ENCODE measurements at regions not wholly inside any gene's neighbourhood (a gene's known extent, or its start where the extent isn't known, plus 50 kb on each side); places are given as distances from the start of the nearest gene placed in this dataset.
"Not testable (repeated sequence)": the region's sequence is repeated elsewhere in the genome, so short reads cannot be mapped to it uniquely, and the experiment has no call there.

DNA sequence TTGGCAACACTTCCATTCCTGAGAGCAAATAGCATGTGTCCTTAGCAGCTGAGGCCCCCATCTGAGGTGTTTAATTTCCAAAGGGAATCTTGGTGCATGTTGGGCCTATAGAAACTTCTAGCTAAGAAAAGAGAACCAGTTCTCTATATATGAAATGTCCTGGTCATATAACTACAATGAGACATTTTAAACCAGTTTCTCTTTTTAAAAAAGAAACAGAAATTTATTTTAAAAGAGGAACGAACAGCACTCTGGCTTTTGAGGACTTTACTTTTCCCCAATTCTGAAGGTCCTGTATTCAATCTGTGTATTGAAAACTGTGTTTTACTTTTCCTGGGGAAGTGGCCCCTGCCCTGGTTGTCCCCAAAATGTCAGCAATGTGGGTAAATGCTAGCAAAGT is 94.0 kb upstream of the FOXN2 start:
- DNase-seq (ENCODE audit: low read depth): no peak

DNA sequence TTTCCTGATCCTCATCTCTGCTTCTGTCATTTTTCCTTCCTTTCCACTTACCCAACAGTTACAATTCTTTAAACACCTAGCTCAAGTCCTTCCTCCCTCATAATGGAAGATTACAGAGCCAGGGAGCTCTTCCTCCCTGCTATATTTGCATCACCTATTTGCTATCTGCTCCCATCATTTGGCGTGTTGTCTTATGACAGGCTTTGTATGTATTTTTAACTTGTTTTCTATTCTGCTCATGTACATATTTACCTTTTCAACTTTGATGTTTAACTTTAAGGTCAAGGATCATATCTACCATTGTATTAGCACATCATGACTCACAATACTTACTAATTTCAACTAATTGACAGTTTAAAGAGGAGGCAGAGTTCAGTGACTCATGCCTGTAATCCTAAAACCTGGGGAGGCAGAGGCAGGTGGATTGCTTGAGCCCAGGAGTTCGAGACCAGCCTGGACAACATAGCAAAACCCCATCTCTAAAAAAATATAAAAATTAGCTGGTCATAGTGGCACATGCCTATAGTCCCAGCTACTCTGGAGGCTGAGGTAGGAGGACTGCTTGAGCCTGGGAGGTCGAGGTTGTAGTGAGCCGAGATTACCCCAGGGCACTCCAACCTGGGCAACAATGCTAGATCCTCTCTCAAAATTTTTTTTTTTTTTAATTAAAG is 92.5 kb upstream of the FOXN2 start:
- DNase-seq (ENCODE audit: low read depth): no peak

DNA sequence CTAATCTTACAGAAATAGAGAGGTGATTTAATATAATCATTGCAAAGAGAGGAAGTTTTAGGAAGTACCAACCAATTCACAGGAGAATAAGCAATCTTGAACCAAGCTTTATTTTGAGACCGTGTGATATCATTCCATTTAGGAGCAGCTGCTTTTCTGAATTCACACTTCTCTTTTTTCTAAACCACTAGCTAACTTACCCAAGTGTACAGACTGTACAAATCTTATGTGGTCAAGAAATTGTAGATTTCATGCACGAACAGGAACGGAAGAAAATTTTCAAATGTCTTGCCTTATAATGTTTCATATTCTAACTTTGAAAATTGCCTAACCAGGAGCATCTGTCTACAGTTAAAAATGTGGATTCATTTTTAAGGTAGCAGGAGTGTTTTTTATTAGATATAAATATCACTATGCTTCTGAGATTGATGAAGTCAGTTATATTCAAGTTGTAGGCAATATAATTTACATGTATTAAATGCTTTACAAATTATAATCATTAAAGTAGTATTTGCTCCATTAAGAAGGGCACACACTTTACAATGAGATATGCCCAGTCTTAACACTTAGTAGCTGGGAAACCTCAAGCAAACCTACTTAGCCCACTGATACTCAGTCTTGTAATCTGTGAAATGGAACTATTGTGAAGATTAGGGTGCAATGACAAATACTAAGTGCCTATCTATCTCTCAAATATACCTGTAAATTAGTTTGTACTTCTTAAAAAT is 86.7 kb upstream of the FOXN2 start:
- DNase-seq (ENCODE audit: low read depth): no peak

DNA sequence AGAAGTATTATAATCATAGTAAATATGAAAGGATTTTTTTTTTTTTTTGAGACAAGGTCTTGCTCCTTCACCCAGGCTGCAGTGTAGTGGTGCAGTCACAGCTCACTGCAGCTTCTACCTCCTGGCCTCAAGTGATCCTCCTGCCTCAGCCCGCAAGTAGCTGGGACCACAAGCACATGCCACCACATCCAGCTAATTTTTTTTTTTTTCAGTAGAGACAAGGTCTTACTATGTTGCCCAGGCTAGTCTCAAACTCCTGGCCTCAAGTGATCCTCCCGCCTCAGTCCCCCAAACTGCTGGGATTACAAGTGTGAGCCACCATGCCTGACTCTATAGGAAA is 86.2 kb upstream of the FOXN2 start:
- no peak for DNase-seq (ENCODE audit: low read depth)

DNA sequence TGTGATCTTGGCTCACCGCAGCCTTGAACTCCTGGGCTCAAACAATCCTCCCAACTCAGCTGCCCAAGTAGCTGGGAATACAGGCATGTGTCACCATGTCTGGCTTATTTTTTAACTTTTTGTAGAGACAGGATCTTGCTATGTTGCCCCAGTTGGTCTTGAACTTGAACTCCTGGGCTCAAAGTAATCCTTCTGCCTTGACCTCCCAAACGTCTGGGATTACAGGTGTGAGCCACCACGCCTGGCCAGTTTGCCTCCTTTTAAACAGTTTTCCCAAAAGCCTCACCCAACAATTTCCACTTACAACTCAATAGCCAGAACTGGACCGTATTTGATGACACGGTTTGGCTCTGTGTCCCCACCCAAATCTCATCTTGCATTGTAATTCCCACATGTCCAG is 85.4 kb upstream of the FOXN2 start:
- DNase-seq (ENCODE audit: low read depth): no peak

DNA sequence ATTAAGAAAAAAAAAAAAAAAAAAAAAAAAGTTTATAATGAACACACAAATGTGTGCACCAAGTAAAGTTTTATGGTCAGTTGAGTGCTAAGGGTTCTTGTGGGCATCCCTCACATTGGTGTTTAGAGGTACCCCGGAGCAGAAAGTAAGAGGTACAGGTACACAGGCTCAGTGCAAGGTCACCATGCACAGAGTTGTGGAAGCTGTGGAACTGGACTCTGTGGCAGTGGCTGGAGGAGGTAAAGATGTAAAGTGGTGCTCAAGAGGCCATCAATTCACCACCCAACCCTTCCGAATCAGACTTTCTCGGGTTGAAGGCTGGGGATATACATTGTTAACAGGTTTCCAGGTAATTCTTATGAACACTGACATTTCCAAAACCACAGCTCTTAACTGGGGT is 83.6 kb upstream of the FOXN2 start:
- DNase-seq (ENCODE audit: low read depth): no peak

DNA sequence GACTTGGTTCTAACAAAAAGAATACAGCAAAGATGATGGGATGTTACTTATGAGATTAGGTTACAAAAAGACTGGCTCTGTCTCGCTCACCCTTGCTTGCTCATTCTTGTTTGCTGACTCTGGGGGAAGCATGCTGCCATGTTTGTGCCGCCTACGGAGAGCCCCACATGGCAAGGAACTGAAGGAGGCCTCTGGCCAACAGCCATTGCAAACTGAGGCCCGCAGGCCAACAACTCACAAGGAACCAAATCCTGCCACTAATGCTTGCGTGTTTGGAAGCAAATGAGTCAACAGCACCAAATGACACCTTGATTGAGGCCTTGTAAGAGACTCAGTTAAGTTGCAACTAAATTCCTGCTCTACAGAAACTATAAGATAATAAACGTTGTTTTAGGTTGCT is 82.1 kb upstream of the FOXN2 start:
- no peak for DNase-seq (ENCODE audit: low read depth)

DNA sequence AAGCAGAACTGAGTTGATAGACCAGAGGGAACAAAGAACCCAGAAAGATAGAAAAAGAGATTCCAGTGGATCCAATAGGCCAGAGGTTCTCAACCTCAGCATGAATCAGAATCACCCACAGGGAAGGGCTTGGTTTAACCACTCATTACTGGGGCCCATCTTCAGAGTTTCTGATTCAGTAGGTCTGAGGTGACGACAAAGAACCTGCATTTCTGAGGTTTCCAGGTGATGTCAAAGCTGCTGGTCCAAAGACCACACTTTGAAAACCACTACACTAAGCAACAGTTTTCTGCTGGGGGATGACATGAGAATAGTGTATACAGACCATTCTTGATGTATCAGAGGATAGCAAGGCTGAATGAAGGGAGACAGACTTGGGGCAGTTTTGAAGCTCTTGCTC is 81.5 kb upstream of the FOXN2 start:
- DNase-seq (ENCODE audit: low read depth): no peak

DNA sequence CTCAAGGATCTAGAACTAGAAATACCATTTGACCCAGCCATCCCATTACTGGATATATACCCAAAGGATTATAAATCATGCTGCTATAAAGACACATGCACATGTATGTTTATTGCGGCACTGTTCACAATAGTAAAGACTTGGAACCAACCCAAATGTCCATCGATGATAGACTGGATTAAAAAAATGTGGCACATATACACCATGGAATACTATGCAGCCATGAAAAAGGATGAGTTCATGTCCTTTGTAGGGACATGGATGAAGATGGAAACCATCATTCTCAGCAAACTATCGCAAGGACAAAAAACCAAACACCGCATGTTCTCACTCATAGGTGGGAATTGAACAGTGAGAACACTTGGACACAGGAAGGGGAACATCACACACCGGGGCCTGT is 80.7 kb upstream of the FOXN2 start:
- not testable (repeated sequence) for DNase-seq (ENCODE audit: low read depth)

DNA sequence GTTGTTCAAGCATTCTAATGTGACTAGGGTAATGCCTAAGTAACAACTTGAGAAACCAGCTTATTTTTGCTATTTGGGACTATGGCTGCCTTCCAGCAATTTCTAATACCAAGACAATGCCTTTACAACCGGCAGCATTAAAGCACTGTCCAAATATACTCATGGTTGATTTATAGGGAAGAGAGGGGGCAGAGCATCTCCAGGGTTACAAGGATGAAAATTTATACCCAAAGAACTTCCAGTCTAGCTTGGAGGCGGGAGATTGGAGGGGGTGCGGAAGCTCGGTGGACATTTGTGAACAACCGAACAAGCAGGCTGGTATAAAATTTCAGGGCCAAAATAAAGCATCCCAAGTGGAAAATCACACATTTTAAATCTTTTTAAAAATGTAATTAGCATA is 79.4 kb upstream of the FOXN2 start:
- no peak for DNase-seq (ENCODE audit: low read depth)

DNA sequence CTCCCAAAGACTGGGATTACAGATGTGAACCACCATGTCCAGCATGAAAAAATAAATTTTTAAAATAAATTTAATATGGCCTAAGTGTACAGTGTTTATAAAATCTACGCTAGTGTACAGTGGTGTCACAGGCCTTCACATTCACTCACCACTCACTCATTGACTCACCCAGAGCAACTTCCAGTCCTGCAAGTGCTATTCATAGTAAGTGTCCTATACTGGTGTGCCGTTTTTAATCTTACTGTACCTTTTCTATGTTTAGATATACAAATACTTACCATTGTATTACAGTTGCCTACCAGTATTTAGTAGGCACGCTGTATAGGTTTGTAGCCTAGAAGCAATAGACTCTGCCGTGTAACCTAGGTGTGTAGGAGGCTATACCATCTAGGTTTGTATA is 76.1 kb upstream of the FOXN2 start:
- DNase-seq (ENCODE audit: low read depth): no peak

DNA sequence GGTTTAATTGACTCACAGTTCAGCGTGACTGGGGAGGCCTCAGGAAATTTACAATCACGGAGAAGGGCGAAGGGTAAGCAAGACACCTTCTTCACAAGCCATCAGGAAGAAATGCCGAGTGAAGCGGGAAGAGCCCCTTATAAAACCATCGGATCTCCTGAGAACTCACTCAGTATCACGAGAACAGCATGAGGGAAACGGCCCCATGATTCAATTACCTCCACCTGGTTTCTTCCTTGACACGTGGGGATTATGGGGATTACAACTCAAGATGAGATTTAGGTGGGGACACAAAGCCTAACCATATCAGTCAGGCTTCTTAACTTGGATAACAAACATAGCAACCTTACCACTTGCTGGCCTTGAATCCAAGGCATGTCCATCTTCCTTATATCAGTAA is 73.6 kb upstream of the FOXN2 start:
- DNase-seq (ENCODE audit: low read depth): no peak

DNA sequence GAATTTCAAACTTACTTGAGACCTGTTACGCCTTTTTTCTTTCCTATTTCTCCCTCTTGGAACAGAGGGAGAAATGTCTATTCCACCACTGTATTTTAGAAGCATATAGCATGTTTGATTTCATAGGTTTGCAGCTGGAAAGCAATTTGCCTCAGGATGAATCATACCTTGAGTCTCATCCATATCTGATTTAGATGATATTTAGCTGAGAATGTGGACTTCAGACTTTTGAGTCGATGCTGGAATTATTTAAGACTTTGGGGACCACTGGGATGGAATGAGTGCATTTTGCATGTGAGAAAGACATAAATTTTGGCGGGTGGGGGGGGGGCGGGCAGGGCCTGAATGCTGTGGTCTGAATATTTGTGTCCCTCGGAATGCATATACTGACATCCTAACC is 67.3 kb upstream of the FOXN2 start:
- DNase-seq (ENCODE audit: low read depth): no peak

DNA sequence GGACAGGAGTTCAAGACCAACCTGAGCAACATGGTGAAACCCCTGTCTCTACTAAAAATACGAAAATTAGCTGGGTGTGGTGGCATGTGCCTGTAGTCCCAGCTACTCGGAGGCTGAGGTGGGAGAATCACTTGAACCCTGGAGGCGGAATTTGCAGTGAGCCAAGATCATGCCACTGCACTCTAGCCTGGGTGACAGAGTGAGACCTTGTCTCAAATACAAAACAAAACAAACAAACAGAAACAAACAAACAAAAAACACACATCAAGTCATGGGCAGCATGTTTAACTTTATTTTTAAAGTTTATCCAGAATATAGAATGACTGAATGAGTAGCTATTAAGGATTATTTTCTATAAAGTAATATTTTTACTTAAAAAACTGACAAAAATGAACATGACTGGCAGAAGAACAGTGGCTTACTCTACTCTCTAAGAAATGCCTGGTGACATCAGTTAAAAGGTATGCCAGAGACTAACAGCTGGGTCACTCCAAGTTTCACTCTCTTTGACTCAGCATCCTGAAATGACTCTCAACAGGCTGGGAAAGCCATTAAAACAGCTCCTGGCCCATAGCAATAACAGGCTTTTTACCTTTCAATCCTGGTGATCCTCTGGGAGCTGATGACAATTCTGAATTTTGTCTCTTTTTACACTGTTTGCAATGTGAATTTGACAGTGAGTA is 66.1 kb upstream of the FOXN2 start:
- DNase-seq (ENCODE audit: low read depth): peak; percentile 83

DNA sequence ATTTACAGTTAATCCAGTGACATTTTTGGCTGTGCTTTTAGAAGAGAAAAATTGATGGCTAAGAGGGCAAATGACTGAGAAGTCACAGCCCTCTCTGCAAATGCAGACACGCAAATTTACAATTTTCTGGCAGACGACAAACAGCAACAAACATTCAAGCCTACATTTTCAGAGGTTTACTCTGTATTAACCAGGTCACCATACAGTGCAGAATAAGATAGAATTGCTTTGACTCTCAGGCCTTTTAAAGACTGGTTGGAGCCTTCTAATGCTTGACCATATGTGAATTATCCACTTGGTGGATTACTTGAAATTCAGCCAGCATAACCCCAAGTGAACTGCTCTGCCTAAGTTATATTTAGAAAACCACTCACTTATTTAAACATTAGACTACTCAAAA is 65.5 kb upstream of the FOXN2 start:
- peak; percentile 43 for DNase-seq (ENCODE audit: low read depth)

DNA sequence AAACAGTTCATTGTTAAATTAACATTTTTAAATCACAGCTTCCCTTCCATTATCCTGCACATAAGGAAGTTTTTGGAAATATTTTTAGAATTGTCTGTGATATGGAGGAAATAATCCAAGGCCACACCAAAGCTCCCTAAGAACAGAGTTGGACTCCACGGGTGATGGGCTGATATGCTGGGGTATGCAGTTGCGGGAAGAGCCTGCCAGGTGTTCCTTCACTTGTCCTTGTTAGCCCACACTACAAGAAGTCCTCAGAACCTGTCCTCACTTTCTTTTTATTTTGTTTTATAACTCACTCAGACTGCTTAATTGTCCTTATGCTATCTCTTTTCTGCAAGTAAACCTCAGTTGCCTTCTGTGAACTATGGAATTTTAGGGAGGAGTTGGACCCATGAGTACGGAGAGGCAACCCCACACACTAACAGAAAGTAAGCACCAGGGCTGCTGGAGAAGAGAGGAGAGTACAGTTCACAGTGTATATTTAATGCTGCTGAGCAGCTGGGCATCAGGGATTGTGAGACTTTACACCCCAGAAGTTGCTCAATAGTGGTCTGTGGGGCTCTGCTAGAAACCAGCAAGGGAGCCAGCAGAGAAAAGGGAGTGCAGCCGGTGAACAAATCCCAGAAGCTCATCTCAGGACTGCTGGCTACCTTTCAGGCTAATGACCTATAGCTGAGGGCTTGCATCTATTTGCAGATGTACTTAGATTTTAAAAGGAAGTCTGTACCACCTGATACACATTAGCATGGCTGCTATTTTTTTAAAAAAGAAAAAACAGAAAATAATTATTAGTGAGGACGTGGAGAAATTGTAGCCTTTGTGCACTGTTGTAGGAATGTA is 64.6 kb upstream of the FOXN2 start:
- DNase-seq (ENCODE audit: low read depth): no peak

DNA sequence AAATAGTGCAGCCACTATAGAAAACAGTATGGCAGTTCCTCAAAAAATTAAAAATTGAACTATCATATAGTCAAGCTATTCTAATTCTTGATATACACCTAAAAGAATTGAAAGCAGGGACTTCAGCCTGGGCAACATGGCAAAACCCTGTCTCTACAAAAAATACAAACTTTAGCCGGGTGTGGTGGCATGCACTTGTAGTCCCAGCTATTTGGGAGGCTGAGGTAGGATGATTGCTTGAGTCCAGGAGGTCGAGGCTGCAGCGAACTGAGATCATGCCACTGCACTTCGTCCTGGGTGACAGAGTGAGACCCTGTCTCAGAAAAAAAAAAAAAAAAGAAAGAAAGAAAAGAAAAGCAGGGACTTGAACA is 64.0 kb upstream of the FOXN2 start:
- no peak for DNase-seq (ENCODE audit: low read depth)

DNA sequence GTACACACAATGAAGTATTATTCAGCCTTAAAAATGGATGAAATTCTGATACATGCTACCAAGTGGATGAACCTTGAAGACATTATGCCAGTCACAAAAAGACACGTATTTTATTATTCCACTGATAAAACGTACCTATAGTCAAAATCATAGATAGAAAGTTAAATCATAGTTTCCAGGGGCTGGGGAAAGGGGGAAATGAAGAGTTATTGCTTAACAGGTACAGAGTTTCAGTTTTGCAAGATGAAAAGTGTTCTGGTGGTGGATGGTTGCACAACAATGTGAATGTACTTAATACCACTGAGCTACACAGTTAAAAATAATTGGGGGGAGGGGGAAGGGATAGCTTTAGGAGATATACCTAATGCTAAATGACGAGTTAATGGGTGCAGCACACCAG is 63.5 kb upstream of the FOXN2 start:
- no peak for DNase-seq (ENCODE audit: low read depth)

DNA sequence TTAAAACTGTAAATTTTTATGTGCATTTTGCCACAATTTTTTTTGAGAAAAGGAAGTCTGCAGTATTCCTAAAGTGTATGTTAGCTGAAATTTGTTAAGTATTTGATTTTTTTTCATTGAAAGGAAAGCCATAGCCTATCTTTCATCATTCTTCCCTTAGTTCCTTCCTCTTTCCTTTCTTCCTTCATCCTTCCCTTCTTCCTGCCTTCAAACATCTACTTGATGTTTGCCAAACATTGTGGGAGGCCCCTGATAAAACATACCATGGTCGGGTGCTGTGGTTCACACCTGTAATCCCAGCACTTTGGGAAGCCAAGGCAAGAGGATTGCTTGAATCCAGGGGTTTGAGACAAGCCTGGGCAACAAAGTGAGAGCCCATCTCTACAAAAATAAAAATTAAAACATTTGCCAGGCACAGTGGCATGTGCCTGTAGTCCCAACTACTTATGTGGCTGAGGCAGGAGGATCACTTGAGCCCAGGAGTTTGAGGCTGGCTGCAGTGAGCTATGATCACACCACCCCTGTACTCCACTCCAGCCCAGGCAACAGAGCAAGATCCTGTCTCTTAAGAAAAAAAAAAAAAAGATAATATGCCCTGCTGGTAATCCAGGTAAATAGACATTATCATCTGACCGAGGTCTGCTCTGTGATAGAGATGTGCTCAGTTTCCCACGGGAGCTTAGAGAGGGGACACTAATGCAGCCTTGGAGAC is 62.9 kb upstream of the FOXN2 start:
- no peak for DNase-seq (ENCODE audit: low read depth)

DNA sequence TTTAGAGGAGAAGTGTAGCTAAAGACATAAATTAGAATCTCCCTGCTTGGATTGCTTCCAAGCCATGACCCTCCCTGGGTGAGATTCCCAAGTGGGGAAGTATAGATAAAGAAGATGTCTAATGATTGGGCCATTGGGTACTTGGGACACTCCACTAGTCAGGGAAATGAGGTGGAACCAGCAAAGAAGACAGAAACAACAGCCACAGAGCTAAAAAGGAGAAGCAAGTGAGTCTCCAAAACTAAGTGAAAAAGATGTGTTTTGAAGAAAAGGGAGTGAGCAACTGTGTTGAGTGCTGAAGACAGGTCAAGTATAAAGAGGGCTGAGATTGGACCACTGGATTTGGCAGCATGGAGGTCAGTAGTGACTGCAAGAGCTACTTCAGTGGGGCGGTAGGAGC is 61.2 kb upstream of the FOXN2 start:
- DNase-seq (ENCODE audit: low read depth): no peak

DNA sequence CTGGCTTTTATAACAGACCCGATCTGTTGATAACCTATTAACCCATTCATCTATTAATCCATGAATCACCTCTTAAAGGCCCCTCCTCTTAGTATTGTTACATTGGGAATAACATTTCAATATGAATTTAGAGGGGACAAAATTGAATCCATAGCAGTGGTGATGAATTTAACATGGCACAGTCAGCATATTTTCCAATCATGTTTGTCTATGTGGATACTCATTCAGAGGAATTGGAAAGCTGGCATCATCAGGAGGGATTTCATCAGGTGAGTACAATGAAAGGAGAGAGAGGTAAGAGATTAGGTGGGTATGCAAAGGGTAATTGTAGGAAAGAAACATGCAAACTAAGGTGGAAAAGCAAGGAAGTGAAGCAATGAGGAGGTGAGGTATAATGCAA is 59.6 kb upstream of the FOXN2 start:
- DNase-seq (ENCODE audit: low read depth): no peak

DNA sequence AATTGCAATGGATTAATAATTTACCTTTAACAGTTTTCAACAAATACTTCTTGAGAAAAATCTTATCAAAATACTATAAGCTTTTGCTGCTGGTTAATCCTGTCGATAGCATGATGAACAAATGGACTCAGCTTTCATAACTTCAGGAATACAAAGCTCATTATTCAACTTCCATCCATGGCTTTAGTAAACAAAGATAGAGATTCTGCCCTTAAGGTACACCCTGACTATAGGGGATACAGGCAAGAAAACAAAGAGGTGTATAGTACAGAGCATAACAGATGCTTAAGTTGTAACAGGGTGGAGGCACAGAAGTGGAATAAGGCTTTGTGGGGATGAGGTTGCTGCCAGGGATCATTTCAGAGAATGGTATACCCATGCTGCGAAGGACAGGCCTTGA is 57.0 kb upstream of the FOXN2 start:
- no peak for DNase-seq (ENCODE audit: low read depth)

Data from stromal cell of bone marrow (primary cell).